Esophagus muscularis mucosa (tissue), 4 donors: ENCODE measurements at regions not wholly inside any gene's neighbourhood (a gene's known extent, or its start where the extent isn't known, plus 50 kb on each side); places are given as distances from the start of the nearest gene placed in this dataset.

Experiments used
- DNase-seq: peaks from one replicate; pipeline ENCODE4 v3.0.0-alpha.2; 2017; ENCODE audit errors: extremely low spot score
- H3K27ac ChIP-seq, 4 donors: fragments of 200-600 bp; sonication (generic); replicated peaks in 1 of 4; 1 replicate in 3 of 4; 2 replicates in 1 of 4; pipeline ENCODE4 v1.5.1; 2016 to 2019; ENCODE audit warnings: mild to moderate bottlenecking in 1 of 4
- H3K27me3 ChIP-seq, 4 donors: fragments of 200-600 bp; sonication (generic); one replicate each; pipeline versions ENCODE4 v1.5.1 to v1.6.0; 2016 to 2019
- H3K36me3 ChIP-seq, 4 donors: fragments of 200-600 bp; sonication (generic); one replicate each; pipeline ENCODE4 v1.5.1; 2016 to 2019
- H3K4me1 ChIP-seq, 4 donors: fragments of 200-600 bp; sonication (generic); one replicate each; pipeline ENCODE4 v1.5.1; 2016 to 2019
- H3K4me3 ChIP-seq, 4 donors: fragments of 200-600 bp; sonication (generic); 1 replicate in 2 of 4; 2 replicates in 2 of 4; pipeline ENCODE4 v1.5.1; 2016 to 2019; ENCODE audit warnings: mild to moderate bottlenecking in 4 of 4, moderate library complexity in 1 of 4
- H3K9me3 ChIP-seq, 4 donors: fragments of 200-600 bp; sonication (generic); 1 replicate in 3 of 4; 2 replicates in 1 of 4; pipeline ENCODE4 v1.5.1; 2016 to 2019
- CTCF ChIP-seq, 3 experiments: fragments of 200-600 bp in 2 of 3; fragments of 450-650 bp in 1 of 3; sonication (generic) in 2 of 3; IDR thresholded peaks; one replicate each; pipeline ENCODE4 v1.5.1; 2017 to 2019; ENCODE audit warnings: antibody characterized with exemption in 3 of 3, mild to moderate bottlenecking in 2 of 3, moderate library complexity in 1 of 3
- EP300 ChIP-seq: sonication (generic); formaldehyde crosslinking; IDR thresholded peaks from one replicate; pipeline ENCODE4 v1.6.1; 2017; ENCODE audit warnings: antibody characterized with exemption
- POLR2A ChIP-seq: fragments of 450-650 bp; IDR thresholded peaks from one replicate; pipeline ENCODE4 v1.6.1; 2017; ENCODE audit warnings: antibody characterized with exemption, moderate library complexity, mild to moderate bottlenecking, low read depth
- POLR2AphosphoS5 ChIP-seq, 2 donors: sonication (generic); formaldehyde crosslinking; IDR thresholded peaks; one replicate each; pipeline ENCODE4 v1.6.1; 2017; ENCODE audit warnings: antibody characterized with exemption in 2 of 2
- WGBS: methylation state at CpG from one replicate; pipeline ENCODE4 v1.1.5; 2018; 5-methylcytosine and 5-hydroxymethylcytosine counted together
- intact Hi-C: fragments of 100-400 bp; cut with DNase I; formaldehyde crosslinking; loops from one replicate; pipeline ENCODE4 v1.15.1; 2023

- WGBS = 93% methylated on average over 4 of the region's 4 CpGs
- DNase-seq = no peak
- H3K9me3 ChIP-seq = no peaks in the 10 kb centered on the region
- peaks cover 0 to 41% (median 38%) of the 10 kb centered on the region in 4 donors for H3K4me1 ChIP-seq
- H3K27me3 ChIP-seq = no peaks in the 10 kb centered on the region
- intact Hi-C loops = no loop called here
- TF ChIP-seq POLR2AphosphoS5 (IDR thresholded peaks at IDR 0.05) = no peak
- no peak for TF ChIP-seq POLR2A
- no peak for TF ChIP-seq EP300
- no peak for TF ChIP-seq CTCF (IDR thresholded peaks at IDR 0.05)
- H3K36me3 ChIP-seq = no peaks in the 10 kb centered on the region
- H3K27ac ChIP-seq = no peak overlapping the region
- no peak overlapping the region for H3K4me3 ChIP-seq
Measured at GRCh38 chr15:96176831-96177230, 153.7 kb upstream of the NR2F2 start.

- 89% methylated on average over 1 of the region's 1 CpG for WGBS
- no peaks in the 10 kb centered on the region for H3K9me3 ChIP-seq
- intact Hi-C loops = no loop called here
Measured at GRCh38 chr15:96177279-96177678, 153.2 kb upstream of the NR2F2 start.

GRCh38 chr15:96180087-96180748 is 150.3 kb upstream of the NR2F2 start:
- no peaks in the 10 kb centered on the region for H3K9me3 ChIP-seq
- no peak overlapping the region for H3K4me3 ChIP-seq
- DNase-seq = no peak
- peak overlapping the region in 2 of 4 donors; percentile 50 to 77 for H3K27ac ChIP-seq
- H3K27me3 ChIP-seq = no peaks in the 10 kb centered on the region
- no peaks in the 10 kb centered on the region for H3K36me3 ChIP-seq
- intact Hi-C loops = loop anchor here (10.0 kb wide), 1 partner anchor 135 kb away; no protein-coding TSS in a partner anchor
- 50% methylated on average over 11 of the region's 11 CpGs for WGBS
- peaks cover 0 to 30% (median 27%) of the 10 kb centered on the region in 4 donors for H3K4me1 ChIP-seq
- TF ChIP-seq POLR2AphosphoS5 (IDR thresholded peaks at IDR 0.05) (no peak), CTCF (IDR thresholded peaks at IDR 0.05) (no peak), EP300 (no peak), POLR2A (no peak)

More at GRCh38 chr15:96177279-96177678, 153.2 kb upstream of the NR2F2 start:
- H3K36me3 ChIP-seq = no peaks in the 10 kb centered on the region
- no peak for DNase-seq
- no peak overlapping the region for H3K4me3 ChIP-seq
- H3K27me3 ChIP-seq = no peaks in the 10 kb centered on the region
- H3K4me1 ChIP-seq = peaks cover 0 to 40% (median 36%) of the 10 kb centered on the region in 4 donors
- TF ChIP-seq POLR2AphosphoS5 (IDR thresholded peaks at IDR 0.05) (no peak), POLR2A (no peak), EP300 (no peak), CTCF (IDR thresholded peaks at IDR 0.05) (no peak)
- no peak overlapping the region for H3K27ac ChIP-seq

- TF ChIP-seq POLR2AphosphoS5 (IDR thresholded peaks at IDR 0.05) (no peak), CTCF (IDR thresholded peaks at IDR 0.05) (no peak), EP300 (no peak)
Measured at GRCh38 chr15:96181217-96181616, 149.3 kb upstream of the NR2F2 start.

More at GRCh38 chr15:96181217-96181616, 149.3 kb upstream of the NR2F2 start:
- no peak for DNase-seq
- intact Hi-C loops = loop anchor here (10.0 kb wide), 1 partner anchor 134 kb away; no protein-coding TSS in a partner anchor
- H3K9me3 ChIP-seq = no peaks in the 10 kb centered on the region
- peak overlapping the region; percentile 66 to 77 (median 76) for H3K27ac ChIP-seq
- H3K4me1 ChIP-seq = peaks cover 0 to 30% (median 27%) of the 10 kb centered on the region in 4 donors
- no peaks in the 10 kb centered on the region for H3K36me3 ChIP-seq
- no peaks in the 10 kb centered on the region for H3K27me3 ChIP-seq
- no peak overlapping the region for H3K4me3 ChIP-seq
